G401.6 (cell line): ENCODE measurements at regions not wholly inside any gene's neighbourhood (a gene's known extent, or its start where the extent isn't known, plus 50 kb on each side); places are given as distances from the start of the nearest gene placed in this dataset.
"Not testable (repeated sequence)": the region's sequence is repeated elsewhere in the genome, so short reads cannot be mapped to it uniquely, and the experiment has no call there.

ENCODE experiments used
- FAIRE-seq: peaks from 2 replicates; lab custom pipeline; 2012; peaks lifted over from hg19 to GRCh38; lab: Jason Lieb, UNC

GRCh38 chr5:177857642-177858200 lies 75.0 kb upstream of the FAM153A start:
- not testable (repeated sequence) for FAIRE-seq

- not testable (repeated sequence) for FAIRE-seq
Measured at GRCh38 chr5:177856474-177856873, 73.8 kb upstream of the FAM153A start.

GRCh38 chr5:177847914-177848313 lies 65.2 kb upstream of the FAM153A start:
- FAIRE-seq, result not testable (repeated sequence)

- FAIRE-seq, result not testable (repeated sequence)
Measured at GRCh38 chr5:177846598-177846997, 63.9 kb upstream of the FAM153A start.

GRCh38 chr5:177845906-177846305 lies 63.2 kb upstream of the FAM153A start:
- not testable (repeated sequence) for FAIRE-seq

GRCh38 chr5:177836191-177836590 lies 53.5 kb upstream of the FAM153A start:
- not testable (repeated sequence) for FAIRE-seq
